Fibroblast of pulmonary artery (primary cell): ENCODE measurements at regions not wholly inside any gene's neighbourhood (a gene's known extent, or its start where the extent isn't known, plus 50 kb on each side); places are given as distances from the start of the nearest gene placed in this dataset.

ENCODE experiments used
- DNase-seq: peaks from one replicate; pipeline ENCODE4 v3.0.0-alpha.2; 2010; ENCODE audit warnings: low read depth
- H3K4me3 ChIP-seq: replicated peaks from 2 replicates; pipeline ENCODE4 v1.5.1; 2011; ENCODE audit warnings: low read depth, mild to moderate bottlenecking, control low read depth, low read length, moderate library complexity
- TF ChIP-seq, protein P1 (sequence below): IDR thresholded peaks from 2 replicates; pipeline ENCODE4 v1.5.1; 2011; ENCODE audit warnings: mild to moderate bottlenecking, control low read depth, low read length, inconsistent platforms; ENCODE audit errors: missing control alignments

DNA sequence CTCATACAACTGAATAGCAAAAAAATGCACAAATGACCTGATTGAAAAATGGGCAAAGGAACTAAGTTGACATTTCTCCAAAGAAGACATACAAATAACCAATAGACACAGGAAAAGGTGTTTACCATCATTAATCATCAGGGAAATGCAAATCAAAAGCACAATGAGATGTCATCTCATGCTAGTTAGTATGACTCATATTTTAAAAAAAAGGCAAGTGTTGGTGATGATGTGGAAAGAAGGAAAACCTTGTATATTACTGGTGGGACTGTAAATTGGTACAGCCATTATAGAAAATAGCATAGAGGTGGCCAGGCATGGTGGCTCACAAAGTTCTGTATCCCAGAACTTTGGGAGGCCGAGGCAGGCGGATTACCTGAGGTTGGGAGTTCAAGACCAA, 232.5 kb upstream of the ZFHX3 start:
- no peak for DNase-seq
- no peak overlapping the region for H3K4me3 ChIP-seq
- TF ChIP-seq, protein P1, sequence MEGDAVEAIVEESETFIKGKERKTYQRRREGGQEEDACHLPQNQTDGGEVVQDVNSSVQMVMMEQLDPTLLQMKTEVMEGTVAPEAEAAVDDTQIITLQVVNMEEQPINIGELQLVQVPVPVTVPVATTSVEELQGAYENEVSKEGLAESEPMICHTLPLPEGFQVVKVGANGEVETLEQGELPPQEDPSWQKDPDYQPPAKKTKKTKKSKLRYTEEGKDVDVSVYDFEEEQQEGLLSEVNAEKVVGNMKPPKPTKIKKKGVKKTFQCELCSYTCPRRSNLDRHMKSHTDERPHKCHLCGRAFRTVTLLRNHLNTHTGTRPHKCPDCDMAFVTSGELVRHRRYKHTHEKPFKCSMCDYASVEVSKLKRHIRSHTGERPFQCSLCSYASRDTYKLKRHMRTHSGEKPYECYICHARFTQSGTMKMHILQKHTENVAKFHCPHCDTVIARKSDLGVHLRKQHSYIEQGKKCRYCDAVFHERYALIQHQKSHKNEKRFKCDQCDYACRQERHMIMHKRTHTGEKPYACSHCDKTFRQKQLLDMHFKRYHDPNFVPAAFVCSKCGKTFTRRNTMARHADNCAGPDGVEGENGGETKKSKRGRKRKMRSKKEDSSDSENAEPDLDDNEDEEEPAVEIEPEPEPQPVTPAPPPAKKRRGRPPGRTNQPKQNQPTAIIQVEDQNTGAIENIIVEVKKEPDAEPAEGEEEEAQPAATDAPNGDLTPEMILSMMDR: no peak

DNA sequence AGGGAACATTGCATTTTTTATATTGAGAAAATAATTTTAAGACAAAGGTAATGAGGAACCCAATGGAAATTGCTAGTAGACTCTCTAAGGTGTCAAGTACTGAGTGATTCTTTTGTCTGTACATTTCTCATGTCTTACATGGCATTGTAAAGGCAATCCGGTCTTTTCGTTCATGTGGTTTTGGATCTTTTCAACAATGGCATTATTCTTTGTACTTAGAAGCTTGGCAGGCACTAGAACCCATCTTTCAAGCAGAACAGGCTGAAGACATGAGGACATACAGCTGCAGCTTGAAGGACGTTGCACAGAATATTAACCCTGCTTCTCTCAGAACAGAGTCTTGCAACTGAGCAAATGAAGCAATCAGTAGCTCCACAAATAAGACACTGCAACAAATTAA, 231.5 kb upstream of the ZFHX3 start:
- no peak for DNase-seq
- no peak overlapping the region for H3K4me3 ChIP-seq
- TF ChIP-seq, protein P1: no peak

DNA sequence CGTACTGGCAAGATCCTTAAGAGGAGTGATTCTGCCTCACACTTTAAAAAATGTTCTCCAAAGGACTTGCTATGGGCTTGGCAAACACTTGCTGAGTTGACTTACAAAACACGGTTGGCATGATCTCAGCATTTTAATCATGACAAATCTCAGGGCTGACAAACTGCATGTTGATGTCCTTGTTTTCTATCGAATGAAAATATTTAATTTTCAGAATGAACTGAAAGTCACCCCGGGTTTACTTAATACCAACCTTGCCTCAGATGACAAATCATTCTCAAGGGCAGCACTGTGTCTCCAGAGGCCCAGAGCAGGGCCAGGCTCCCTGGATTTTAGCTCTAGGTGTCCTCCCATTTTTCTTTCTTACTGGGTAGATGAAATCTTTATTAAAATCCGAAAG, 229.1 kb upstream of the ZFHX3 start:
- no peak for DNase-seq
- TF ChIP-seq, protein P1: no peak
- H3K4me3 ChIP-seq: no peak overlapping the region

DNA sequence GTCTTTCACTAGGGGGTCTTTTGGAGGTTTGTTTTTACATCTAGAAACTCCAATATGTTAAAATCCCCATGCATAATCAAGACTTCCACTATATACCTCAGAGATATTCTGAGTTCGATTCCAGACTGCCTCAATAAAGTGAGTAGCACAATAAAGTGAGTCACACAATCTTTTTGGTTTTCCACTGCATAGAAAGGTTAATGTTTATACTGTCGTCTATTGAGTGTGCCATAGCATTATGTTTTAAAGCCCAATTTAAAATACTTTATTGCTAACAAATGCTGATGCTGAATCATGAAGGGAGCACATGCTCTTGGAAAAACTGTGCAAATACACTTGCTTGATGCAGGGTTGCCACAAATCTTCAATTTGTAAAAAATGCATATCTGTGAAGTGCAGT, 227.5 kb upstream of the ZFHX3 start:
- TF ChIP-seq, protein P1: no peak
- DNase-seq: no peak

DNA sequence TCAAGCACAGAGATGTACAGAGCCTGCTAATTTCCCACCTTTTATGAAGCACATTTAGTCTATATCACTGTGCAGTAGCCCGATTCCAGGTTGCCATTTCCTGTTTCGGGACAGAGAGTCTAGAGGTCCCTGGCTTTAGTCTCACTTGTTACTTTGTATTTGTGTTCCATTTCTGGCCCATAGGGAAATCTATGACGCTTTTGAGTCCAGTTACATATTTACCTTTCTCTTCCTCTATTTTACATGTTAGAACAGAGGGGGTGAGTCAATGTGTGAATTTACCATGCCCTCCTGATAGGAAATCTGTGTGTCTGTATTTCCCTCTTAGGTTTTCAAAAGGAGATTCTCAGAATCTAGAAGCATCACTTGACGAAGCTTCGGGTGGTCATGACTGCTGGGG, 227.1 kb upstream of the ZFHX3 start:
- TF ChIP-seq, protein P1: no peak
- H3K4me3 ChIP-seq: no peak overlapping the region
- no peak for DNase-seq

More for the DNA sequence above, 227.5 kb upstream of the ZFHX3 start:
- H3K4me3 ChIP-seq: no peak overlapping the region

DNA sequence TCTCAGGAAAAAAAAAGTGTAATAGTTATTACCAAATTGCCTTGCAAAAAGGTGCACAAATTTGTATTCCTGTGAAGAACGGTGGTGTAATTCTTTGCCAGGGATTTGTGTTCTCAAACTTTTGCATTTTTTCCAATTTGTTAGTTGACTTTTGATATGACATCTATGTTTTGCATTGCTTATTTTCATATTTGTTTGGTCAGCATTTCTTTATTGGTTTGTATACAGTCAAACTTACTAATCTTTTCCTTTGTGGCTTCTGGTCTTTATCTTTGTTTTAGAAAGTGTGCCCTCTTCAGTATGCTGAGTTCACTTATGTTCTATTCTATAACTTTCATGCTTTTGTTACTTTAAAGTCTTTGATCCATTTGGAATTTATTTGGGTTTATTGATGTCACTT, 226.2 kb upstream of the ZFHX3 start:
- TF ChIP-seq, protein P1: no peak
- H3K4me3 ChIP-seq: no peak overlapping the region
- no peak for DNase-seq

DNA sequence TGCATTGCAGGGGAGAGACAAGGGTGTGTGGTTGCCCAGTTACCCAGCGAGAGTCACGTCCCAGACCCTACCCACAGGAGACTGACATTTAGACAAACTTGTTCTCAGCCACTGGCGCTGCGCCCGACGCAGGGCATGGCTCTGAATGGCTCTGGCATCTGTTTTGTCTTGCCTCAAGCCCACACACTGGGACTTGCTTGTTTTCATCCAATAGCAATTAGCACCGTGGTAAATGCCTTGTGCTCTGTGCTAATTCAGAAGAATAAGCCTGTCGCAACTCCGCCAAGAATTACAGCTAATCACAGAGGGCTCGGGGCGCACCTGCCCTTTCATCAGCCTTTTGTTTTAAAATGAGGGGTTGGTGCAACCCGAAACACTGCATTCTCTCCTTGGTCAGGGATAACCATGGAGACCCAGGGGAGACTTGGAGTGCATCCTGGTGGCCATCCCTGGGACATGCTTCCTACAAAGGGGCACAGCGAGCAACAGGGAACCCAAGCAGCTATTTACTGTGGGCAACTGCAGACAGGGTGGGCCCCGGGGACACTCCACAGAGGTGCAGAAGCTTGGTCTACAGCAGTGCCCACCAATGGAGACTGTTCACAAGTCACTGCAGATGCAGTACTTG, 220.6 kb upstream of the ZFHX3 start:
- H3K4me3 ChIP-seq: no peak overlapping the region
- peak; percentile 7 for DNase-seq
- TF ChIP-seq, protein P1: peak; percentile 30
